ENCODE measurements at regions not wholly inside any gene's neighbourhood (a gene's known extent, or its start where the extent isn't known, plus 50 kb on each side); places are given as distances from the start of the nearest gene placed in this dataset.

- DNase-seq, result no peak
Observed at GRCh38 chr5:82772281-82772680, 304.9 kb downstream of the TMEM167A start.

DNA sequence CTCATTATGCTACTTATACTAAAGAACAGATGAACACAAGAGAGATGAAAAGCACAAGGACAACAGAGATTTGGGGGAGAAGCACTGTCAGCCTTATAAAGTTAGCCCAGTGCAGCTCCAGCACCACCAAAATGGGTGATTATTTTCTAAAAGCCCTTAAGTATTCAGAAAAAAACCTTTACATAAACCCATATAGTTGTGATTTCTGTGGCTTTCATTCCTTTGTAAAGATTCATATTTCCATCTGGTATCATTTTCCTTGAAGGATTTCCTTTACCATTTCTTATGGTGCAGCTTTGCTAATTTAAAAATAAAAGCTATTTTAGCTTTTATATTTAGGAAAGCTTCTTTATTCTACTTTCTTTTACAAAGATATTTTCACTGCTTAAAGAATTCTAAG, 311.0 kb downstream of the TMEM167A start:
- DNase-seq, result no peak

GRCh38 chr5:82765765-82766164, 311.4 kb downstream of the TMEM167A start:
- no peak for DNase-seq

- DNase-seq, result no peak
Observed at GRCh38 chr5:82760856-82761255, 316.3 kb downstream of the TMEM167A start.

DNA sequence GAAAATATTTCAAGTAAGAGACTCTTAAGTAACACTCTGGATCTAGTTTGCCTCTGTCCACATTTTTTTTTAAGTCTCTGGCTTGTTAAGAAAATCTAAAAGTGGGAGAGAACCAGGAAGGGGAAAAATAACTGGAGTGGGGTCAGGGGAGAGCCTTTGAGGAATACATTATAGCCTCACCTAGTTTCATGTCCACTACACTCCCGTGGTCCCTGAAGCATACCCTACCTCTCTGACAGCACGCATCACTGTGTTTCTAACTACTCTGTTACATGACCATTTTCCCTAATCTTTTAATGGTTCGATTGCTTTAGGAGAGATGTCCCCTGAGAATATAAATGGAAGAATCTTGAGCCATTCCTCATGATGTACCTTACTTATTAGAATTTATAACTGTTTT, 318.3 kb downstream of the TMEM167A start:
- DNase-seq, result no peak

DNA sequence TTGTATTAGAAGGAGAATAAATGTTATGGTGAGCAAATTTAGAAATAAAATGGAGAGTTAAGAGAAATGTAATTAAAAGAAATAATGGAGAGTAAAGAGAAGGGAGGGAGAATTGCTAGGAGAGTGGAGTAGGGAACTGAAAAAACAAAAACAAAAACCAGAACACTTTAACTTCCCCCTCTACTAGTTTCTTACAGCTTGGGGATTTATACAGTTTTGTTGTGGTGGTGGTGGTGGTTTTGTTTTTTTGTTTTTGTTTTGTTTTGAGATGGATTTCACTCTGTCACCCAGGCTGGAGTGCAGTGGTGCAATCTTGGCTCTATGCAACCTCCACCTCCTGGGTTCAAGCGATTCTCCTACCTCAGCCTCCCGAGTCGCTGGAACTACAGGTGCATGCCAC, 322.4 kb downstream of the TMEM167A start:
- DNase-seq, result no peak

- DNase-seq, result no peak
Observed at GRCh38 chr5:82754036-82754746, 323.0 kb downstream of the TMEM167A start.

DNA sequence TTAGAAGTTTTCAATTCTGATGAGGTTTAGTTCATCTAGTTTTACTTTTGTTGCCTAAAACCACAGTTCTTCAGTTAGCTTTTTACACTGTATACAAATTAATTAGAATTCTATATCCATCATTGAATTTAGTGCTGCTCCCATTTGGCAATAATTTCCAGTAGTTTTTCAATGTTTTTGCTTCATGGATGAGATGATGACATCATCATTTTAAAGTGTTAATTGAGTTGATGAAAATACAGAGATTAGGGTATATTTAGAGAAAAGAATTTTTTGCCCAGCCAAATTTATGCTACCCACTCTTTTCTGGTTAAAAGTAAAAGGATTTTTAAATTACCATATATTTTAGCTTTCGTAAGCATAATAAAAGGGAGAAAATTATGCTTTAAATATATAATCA, 323.8 kb downstream of the TMEM167A start:
- no peak for DNase-seq

GRCh38 chr5:82749461-82749820, 327.8 kb downstream of the TMEM167A start:
- DNase-seq, result peak in 36 of 56 donors; percentile 1 to 63 (median 18)

- DNase-seq, result no peak
Observed at GRCh38 chr5:82748688-82749460, 328.3 kb downstream of the TMEM167A start.

DNA sequence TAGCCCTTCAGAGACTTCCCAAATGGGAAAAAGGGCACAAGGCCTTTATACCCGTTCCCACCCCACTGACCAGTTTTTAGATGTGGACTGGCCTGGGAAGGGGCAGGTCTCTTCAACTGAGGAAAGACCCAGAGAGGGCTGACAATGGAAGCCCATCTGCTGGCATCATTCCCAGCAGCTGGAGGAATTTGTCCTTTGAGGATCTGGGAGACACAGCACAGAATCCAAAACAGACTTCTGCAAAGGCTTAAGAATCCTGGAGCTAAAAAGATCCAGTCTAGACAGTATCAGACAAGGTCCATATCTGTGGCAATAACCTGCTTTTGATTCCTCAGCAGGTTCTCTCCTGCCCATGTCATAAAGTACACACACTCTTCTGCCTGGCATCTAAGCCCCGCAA, 329.2 kb downstream of the TMEM167A start:
- no peak for DNase-seq

DNA sequence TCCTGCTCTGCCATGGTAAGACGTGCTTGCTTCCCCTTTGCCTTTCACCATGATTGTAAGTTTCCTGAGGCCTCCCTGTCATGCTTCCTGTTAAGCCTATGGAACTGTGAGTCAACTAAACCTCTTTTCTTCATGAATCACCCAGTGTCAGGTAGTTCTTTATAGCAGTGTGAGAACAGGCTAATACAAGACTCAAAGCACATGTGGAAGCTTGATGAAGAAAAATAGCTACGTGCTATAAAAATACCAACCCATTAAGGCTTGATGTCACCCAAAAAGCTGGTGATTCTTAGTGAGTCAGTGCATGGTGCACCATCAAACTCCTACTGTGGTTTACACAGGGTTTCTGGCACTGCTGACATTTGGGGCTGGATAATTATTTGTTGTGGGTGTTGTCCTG, 332.2 kb downstream of the TMEM167A start:
- no peak for DNase-seq

GRCh38 chr5:82738681-82739269, 338.4 kb downstream of the TMEM167A start:
- no peak for DNase-seq

DNA sequence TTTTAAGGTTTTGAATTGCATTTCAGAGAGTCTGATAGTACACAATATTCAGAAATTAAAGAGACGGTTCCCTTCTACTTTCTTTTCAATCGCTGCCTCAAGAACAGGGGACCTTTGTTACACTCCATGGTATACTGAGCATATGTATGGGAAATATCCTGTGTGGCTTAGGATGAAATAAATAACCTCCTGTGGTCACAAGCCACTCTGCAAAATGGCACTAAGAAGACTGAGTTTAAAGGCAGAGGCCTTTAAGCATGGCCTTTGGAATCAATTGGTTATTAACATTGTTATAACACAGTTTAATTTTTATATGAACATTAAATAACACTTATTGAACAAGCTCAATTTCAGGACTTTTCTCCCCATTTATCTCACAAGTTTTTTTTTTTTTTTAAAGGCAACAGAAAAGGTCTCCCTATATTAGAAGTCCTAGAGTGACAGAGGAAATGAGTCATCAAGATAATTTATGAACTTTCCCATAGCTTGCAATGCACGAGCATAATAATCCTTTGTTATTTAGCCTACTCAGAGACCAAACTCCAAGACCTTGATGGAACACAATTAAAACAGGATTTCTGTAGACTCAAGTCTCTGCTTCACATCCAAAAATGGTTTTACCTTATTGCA, 341.9 kb downstream of the TMEM167A start:
- DNase-seq, result no peak

DNA sequence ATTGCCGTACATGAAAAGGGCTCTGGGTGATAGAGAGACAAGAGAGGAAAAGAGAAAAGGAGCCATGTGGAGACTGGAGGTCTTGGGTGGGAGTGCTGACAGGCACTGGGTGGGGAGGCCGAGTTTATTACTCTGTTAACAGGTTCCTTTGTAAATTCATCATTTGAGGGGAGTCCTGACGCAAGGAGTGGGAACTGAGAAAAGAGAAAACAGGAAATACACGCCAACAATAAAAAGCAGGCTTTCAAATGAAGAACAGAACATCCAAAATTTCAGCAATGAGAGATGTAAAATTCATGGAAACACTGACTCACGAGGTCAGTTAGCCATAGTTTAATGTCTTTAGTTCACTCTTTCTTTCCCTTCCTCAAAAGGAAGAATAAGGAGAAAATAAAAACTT, 342.8 kb downstream of the TMEM167A start:
- no peak for DNase-seq

- DNase-seq, result no peak
Observed at GRCh38 chr5:82730913-82731312, 346.3 kb downstream of the TMEM167A start.

GRCh38 chr5:82728926-82729702, 348.1 kb downstream of the TMEM167A start:
- no peak for DNase-seq

GRCh38 chr5:82723168-82723567, 354.0 kb downstream of the TMEM167A start:
- no peak for DNase-seq

- DNase-seq, result no peak
Observed at GRCh38 chr5:82721087-82721410, 356.1 kb downstream of the TMEM167A start.

- no peak for DNase-seq
Observed at GRCh38 chr5:82720213-82721086, 356.7 kb downstream of the TMEM167A start.

DNA sequence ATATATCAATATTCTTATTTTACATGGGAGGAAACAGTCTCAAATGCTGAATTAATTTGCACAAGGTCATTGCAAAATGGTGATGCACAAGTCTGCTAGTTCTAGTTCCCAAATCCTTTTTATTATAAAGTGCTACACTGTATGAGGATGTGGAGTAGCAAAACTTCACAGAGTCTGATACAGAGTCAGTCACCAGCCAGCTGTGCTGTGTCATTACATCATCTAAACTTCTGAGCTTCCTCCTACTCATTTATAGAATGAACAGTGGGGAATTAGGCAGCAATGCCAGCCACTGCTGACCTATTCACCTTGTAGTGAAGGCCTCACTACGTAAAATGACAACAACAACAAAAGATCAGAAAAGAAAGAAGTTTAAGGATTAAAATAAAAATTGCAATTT, 357.8 kb downstream of the TMEM167A start:
- DNase-seq, result no peak
